Nephron (organoid): ENCODE measurements at regions not wholly inside any gene's neighbourhood (a gene's known extent, or its start where the extent isn't known, plus 50 kb on each side); places are given as distances from the start of the nearest gene placed in this dataset.

Source experiments
- H3K27ac Mint-ChIP-seq, 3 experiments: 2 replicates each; pipeline ENCODE4 v1.8.0; 2020; ENCODE audit warnings: mixed read lengths in 3 of 3, mild to moderate bottlenecking in 2 of 3, moderate library complexity in 1 of 3
- H3K27me3 Mint-ChIP-seq: 2 replicates; pipeline ENCODE4 v1.8.0; 2021; ENCODE audit warnings: low read depth, mild to moderate bottlenecking, moderate library complexity, mixed read lengths
- H3K36me3 Mint-ChIP-seq: 2 replicates; pipeline ENCODE4 v1.8.0; 2020; ENCODE audit warnings: low read depth, mixed read lengths
- H3K4me1 Mint-ChIP-seq: 2 replicates; pipeline ENCODE4 v1.8.0; 2020; ENCODE audit warnings: mixed read lengths
- H3K4me3 Mint-ChIP-seq, 3 experiments: 2 replicates each; pipeline ENCODE4 v1.8.0; 2020; ENCODE audit warnings: mild to moderate bottlenecking in 3 of 3, mixed read lengths in 3 of 3, moderate library complexity in 2 of 3
- H3K9me3 Mint-ChIP-seq: 2 replicates; pipeline ENCODE4 v1.8.0; 2020; ENCODE audit warnings: mixed read lengths
- CTCF ChIP-seq, 3 experiments: fragments of 200-600 bp; sonication (generic); IDR thresholded peaks; one replicate each; pipeline ENCODE4 v1.5.0; 2021; ENCODE audit warnings: antibody characterized with exemption in 3 of 3; ENCODE audit not compliant: unreplicated experiment in 3 of 3

GRCh38 chr3:34015204-34016142 is 217.0 kb downstream of the PDCD6IP start:
- Mint-ChIP-seq H3K4me3 (no peak overlapping the region), H3K4me1 (no peaks in the 10 kb centered on the region), H3K36me3 (no peaks in the 10 kb centered on the region), H3K9me3 (no peaks in the 10 kb centered on the region), H3K27ac (no peak overlapping the region), H3K27me3 (no peaks in the 10 kb centered on the region)
- no peak for TF ChIP-seq CTCF (IDR thresholded peaks at IDR 0.05; ENCODE audit: unreplicated experiment in 3 of 3)

GRCh38 chr3:34016925-34017587 is 218.6 kb downstream of the PDCD6IP start:
- H3K4me1 Mint-ChIP-seq, result peaks cover 8% of the 10 kb centered on the region
- H3K36me3 Mint-ChIP-seq, result no peaks in the 10 kb centered on the region
- no peak overlapping the region for H3K27ac Mint-ChIP-seq
- H3K9me3 Mint-ChIP-seq, result no peaks in the 10 kb centered on the region
- no peak for TF ChIP-seq CTCF (IDR thresholded peaks at IDR 0.05; ENCODE audit: unreplicated experiment in 3 of 3)
- no peaks in the 10 kb centered on the region for H3K27me3 Mint-ChIP-seq
- H3K4me3 Mint-ChIP-seq, result no peak overlapping the region

GRCh38 chr3:34017757-34018156 is 219.3 kb downstream of the PDCD6IP start:
- H3K4me3 Mint-ChIP-seq, result no peak overlapping the region
- no peaks in the 10 kb centered on the region for H3K27me3 Mint-ChIP-seq
- no peaks in the 10 kb centered on the region for H3K36me3 Mint-ChIP-seq
- TF ChIP-seq CTCF (IDR thresholded peaks at IDR 0.05; ENCODE audit: unreplicated experiment in 3 of 3), result no peak
- no peaks in the 10 kb centered on the region for H3K9me3 Mint-ChIP-seq
- H3K4me1 Mint-ChIP-seq, result peaks cover 8% of the 10 kb centered on the region
- H3K27ac Mint-ChIP-seq, result no peak overlapping the region

- H3K9me3 Mint-ChIP-seq, result no peaks in the 10 kb centered on the region
- H3K4me3 Mint-ChIP-seq, result no peak overlapping the region
- H3K4me1 Mint-ChIP-seq, result peaks cover 8% of the 10 kb centered on the region
- H3K27me3 Mint-ChIP-seq, result no peaks in the 10 kb centered on the region
- no peaks in the 10 kb centered on the region for H3K36me3 Mint-ChIP-seq
- no peak overlapping the region for H3K27ac Mint-ChIP-seq
- no peak for TF ChIP-seq CTCF (IDR thresholded peaks at IDR 0.05; ENCODE audit: unreplicated experiment in 3 of 3)
Measured at GRCh38 chr3:34019158-34019557, 220.7 kb downstream of the PDCD6IP start.

- H3K36me3 Mint-ChIP-seq, result no peaks in the 10 kb centered on the region
- H3K4me3 Mint-ChIP-seq, result no peak overlapping the region
Measured at GRCh38 chr3:34020170-34020569, 221.7 kb downstream of the PDCD6IP start.

More at GRCh38 chr3:34020170-34020569, 221.7 kb downstream of the PDCD6IP start:
- no peak for TF ChIP-seq CTCF (IDR thresholded peaks at IDR 0.05; ENCODE audit: unreplicated experiment in 3 of 3)
- H3K4me1 Mint-ChIP-seq, result peaks cover 8% of the 10 kb centered on the region
- no peaks in the 10 kb centered on the region for H3K9me3 Mint-ChIP-seq
- no peak overlapping the region for H3K27ac Mint-ChIP-seq
- no peaks in the 10 kb centered on the region for H3K27me3 Mint-ChIP-seq
